Stomach (tissue), 8 donors: ENCODE measurements at regions not wholly inside any gene's neighbourhood (a gene's known extent, or its start where the extent isn't known, plus 50 kb on each side); places are given as distances from the start of the nearest gene placed in this dataset.

Experiments
- DNase-seq, 2 donors: peaks; one replicate each; pipeline versions ENCODE4 v3.0.0 to v3.0.0-alpha.2; 2013 to 2019
- H3K27ac ChIP-seq, 5 donors: fragments of 200-600 bp in 4 of 5; sonication (generic) in 4 of 5; one replicate each; pipeline ENCODE4 v1.5.1; 2013 to 2019; ENCODE audit warnings: mild to moderate bottlenecking in 1 of 5, moderate library complexity in 1 of 5
- H3K27me3 ChIP-seq, 3 donors: fragments of 200-600 bp; sonication (generic); one replicate each; pipeline ENCODE4 v1.5.1; 2017 to 2019; ENCODE audit warnings: mixed run types in 1 of 3
- H3K36me3 ChIP-seq, 4 donors: fragments of 200-600 bp; sonication (generic); 1 replicate in 3 of 4; 2 replicates in 1 of 4; pipeline ENCODE4 v1.5.1; 2016 to 2019
- H3K4me1 ChIP-seq, 4 donors: fragments of 200-600 bp; sonication (generic); one replicate each; pipeline ENCODE4 v1.5.1; 2016 to 2019
- H3K4me3 ChIP-seq, 4 donors: fragments of 200-600 bp; sonication (generic) in 3 of 4; one replicate each; pipeline ENCODE4 v1.5.1; 2016 to 2019; ENCODE audit warnings: mild to moderate bottlenecking in 1 of 4
- H3K9me3 ChIP-seq, 4 donors: fragments of 200-600 bp; sonication (generic); one replicate each; pipeline ENCODE4 v1.5.1; 2016 to 2019
- CTCF ChIP-seq, 7 experiments: fragments of 450-650 bp in 4 of 7; fragments of 200-600 bp in 3 of 7; sonication (generic) in 3 of 7; IDR thresholded peaks; one replicate each; pipeline ENCODE4 v1.5.1; 2016 to 2019; ENCODE audit warnings: antibody characterized with exemption in 7 of 7, control low read depth in 2 of 7, mild to moderate bottlenecking in 1 of 7
- EP300 ChIP-seq: sonication (generic); formaldehyde crosslinking; IDR thresholded peaks from one replicate; pipeline ENCODE4 v1.6.1; 2017; ENCODE audit warnings: antibody characterized with exemption
- POLR2A ChIP-seq, 4 donors: fragments of 450-650 bp; IDR thresholded peaks; one replicate each; pipeline ENCODE4 v1.6.1; 2016; ENCODE audit warnings: antibody characterized with exemption in 4 of 4, control low read depth in 2 of 4, mild to moderate bottlenecking in 1 of 4, moderate library complexity in 1 of 4
- POLR2AphosphoS5 ChIP-seq, 3 donors: sonication (generic); formaldehyde crosslinking; IDR thresholded peaks; one replicate each; pipeline ENCODE4 v1.6.1; 2016; ENCODE audit warnings: antibody characterized with exemption in 3 of 3
- WGBS, 5 donors: extraction: QIAGEN DNeasy Blood & Tissue Kit in 3 of 5; methylation state at CpG; one replicate each; pipeline versions ENCODE4 v1.1.5 to v1.1.7; 2013 to 2018; 5-methylcytosine and 5-hydroxymethylcytosine counted together
- intact Hi-C: fragments of 100-400 bp; cut with DNase I; formaldehyde crosslinking; loops from one replicate; pipeline ENCODE4 v1.15.1; 2023; ENCODE audit warnings: low total_unique reads
- donor health status: healthy with polysubstance abuse.
- donor health status: Bipolar disorder and iron deficiency.
- donor health status: healthy.

- intact Hi-C loops: no loop called here
- WGBS, 5 donors: 58 to 76% (median 61%) methylated on average over 4 to 5 of the region's 5 CpGs
- TF ChIP-seq POLR2A (IDR thresholded peaks at IDR 0.05) (no peak), POLR2AphosphoS5 (IDR thresholded peaks at IDR 0.05) (no peak), CTCF (IDR thresholded peaks at IDR 0.05) (no peak), EP300 (no peak)
Observed at GRCh38 chr3:72060447-72061034, 275.6 kb upstream of the PROK2 start.

GRCh38 chr3:72058493-72059081, 273.6 kb upstream of the PROK2 start:
- no peak overlapping the region for H3K27ac ChIP-seq
- TF ChIP-seq POLR2A (IDR thresholded peaks at IDR 0.05) (no peak), POLR2AphosphoS5 (IDR thresholded peaks at IDR 0.05) (no peak), CTCF (IDR thresholded peaks at IDR 0.05) (no peak), EP300 (no peak)
- intact Hi-C loops: no loop called here
- peak in 1 of 2 donors; percentile 46 for DNase-seq
- no peaks in the 10 kb centered on the region for H3K27me3 ChIP-seq
- H3K9me3 ChIP-seq: peaks cover 0 to 5% (median 0%) of the 10 kb centered on the region in 4 donors
- WGBS, 5 donors: 74 to 94% (median 92%) methylated on average over 8 to 9 of the region's 9 CpGs
- H3K4me1 ChIP-seq: no peaks in the 10 kb centered on the region
- no peaks in the 10 kb centered on the region for H3K36me3 ChIP-seq
- no peak overlapping the region for H3K4me3 ChIP-seq

More at GRCh38 chr3:72060447-72061034, 275.6 kb upstream of the PROK2 start:
- DNase-seq: no peak
- no peak overlapping the region for H3K27ac ChIP-seq
- no peak overlapping the region for H3K4me3 ChIP-seq
- no peaks in the 10 kb centered on the region for H3K27me3 ChIP-seq
- no peaks in the 10 kb centered on the region for H3K36me3 ChIP-seq
- no peaks in the 10 kb centered on the region for H3K4me1 ChIP-seq
- peaks cover 0 to 13% (median 0%) of the 10 kb centered on the region in 4 donors for H3K9me3 ChIP-seq

- H3K27me3 ChIP-seq: no peaks in the 10 kb centered on the region
- DNase-seq: no peak
- TF ChIP-seq POLR2AphosphoS5 (IDR thresholded peaks at IDR 0.05) (no peak), POLR2A (IDR thresholded peaks at IDR 0.05) (no peak), CTCF (IDR thresholded peaks at IDR 0.05) (no peak), EP300 (no peak)
- no peaks in the 10 kb centered on the region for H3K9me3 ChIP-seq
- H3K4me1 ChIP-seq: no peaks in the 10 kb centered on the region
- no peak overlapping the region for H3K4me3 ChIP-seq
- intact Hi-C loops: no loop called here
- no peak overlapping the region for H3K27ac ChIP-seq
- no peaks in the 10 kb centered on the region for H3K36me3 ChIP-seq
- 88 to 100% (median 93%) methylated on average over 1 of the region's 1 CpG for WGBS, 5 donors
Observed at GRCh38 chr3:72055436-72055835, 270.5 kb upstream of the PROK2 start.

- WGBS, 5 donors: 95 to 100% (median 97%) methylated on average over 1 of the region's 1 CpG
Observed at GRCh38 chr3:72054976-72055375, 270.0 kb upstream of the PROK2 start.

More at GRCh38 chr3:72054976-72055375, 270.0 kb upstream of the PROK2 start:
- no peak for DNase-seq
- Histone ChIP-seq H3K4me1 (no peaks in the 10 kb centered on the region), H3K4me3 (no peak overlapping the region), H3K27ac (no peak overlapping the region), H3K27me3 (no peaks in the 10 kb centered on the region), H3K9me3 (no peaks in the 10 kb centered on the region), H3K36me3 (no peaks in the 10 kb centered on the region)
- intact Hi-C loops: no loop called here
- TF ChIP-seq POLR2A (IDR thresholded peaks at IDR 0.05): no peak
- TF ChIP-seq CTCF (IDR thresholded peaks at IDR 0.05): no peak
- no peak for TF ChIP-seq POLR2AphosphoS5 (IDR thresholded peaks at IDR 0.05)
- no peak for TF ChIP-seq EP300
